MM.1S (cell line): ENCODE measurements at regions not wholly inside any gene's neighbourhood (a gene's known extent, or its start where the extent isn't known, plus 50 kb on each side); places are given as distances from the start of the nearest gene placed in this dataset.

Source experiments
- CTCF ChIP-seq: fragments of 300-600 bp; sonication (generic); IDR thresholded peaks from 2 replicates; pipeline ENCODE4 v1.5.1; 2016; ENCODE audit warnings: antibody characterized with exemption, low read length, mixed read lengths
- EZH2 ChIP-seq: fragments of 300-600 bp; sonication (generic); optimal IDR thresholded peaks from 2 replicates; pipeline ENCODE3; 2017; ENCODE audit warnings: low read depth, mild to moderate bottlenecking, antibody characterized with exemption, low read length, mixed read lengths

- TF ChIP-seq CTCF (no peak), EZH2 (no peak)
Observed at GRCh38 chr7:24212073-24212472, 71.9 kb upstream of the NPY start.
